GM12878 (cell line): ENCODE measurements at regions not wholly inside any gene's neighbourhood (a gene's known extent, or its start where the extent isn't known, plus 50 kb on each side); places are given as distances from the start of the nearest gene placed in this dataset.
"Not testable (repeated sequence)": the region's sequence is repeated elsewhere in the genome, so short reads cannot be mapped to it uniquely, and the experiment has no call there.

ENCODE experiments used
- BHLHE40 ChIP-seq, 2 experiments: fragments of 450-650 bp in 1 of 2; IDR thresholded peaks; 2 replicates each; pipeline ENCODE4 v1.6.1; 2011 to 2017; ENCODE audit warnings: low read depth in 2 of 2, borderline replicate concordance in 1 of 2, improper control_type of control experiment in 1 of 2, low read length in 1 of 2, mild to moderate bottlenecking in 1 of 2
- CBX5 ChIP-seq: sonication (generic); IDR thresholded peaks from 2 replicates; pipeline ENCODE4 v1.6.1; 2016; ENCODE audit warnings: low read depth, moderate library complexity, mild to moderate bottlenecking, inconsistent platforms
- EP300 ChIP-seq, 2 experiments: fragments of 150-350 bp in 1 of 2; IDR thresholded peaks; 2 replicates each; pipeline ENCODE4 v1.6.1; 2011 to 2012; ENCODE audit warnings: low read depth in 2 of 2, low read length in 2 of 2, borderline replicate concordance in 1 of 2, improper control_type of control experiment in 1 of 2, inconsistent platforms in 1 of 2; ENCODE audit not compliant: control insufficient read depth in 1 of 2
- PAX5 ChIP-seq: IDR thresholded peaks from 2 replicates; pipeline ENCODE4 v1.6.1; 2011; ENCODE audit warnings: low read depth, low read length, borderline replicate concordance
- SMC3 ChIP-seq: IDR thresholded peaks from 2 replicates; pipeline ENCODE4 v1.6.1; 2011; ENCODE audit warnings: low read length, improper control_type of control experiment, borderline replicate concordance
- TAF1 ChIP-seq: IDR thresholded peaks from 2 replicates; pipeline ENCODE4 v1.6.1; 2011; ENCODE audit warnings: mild to moderate bottlenecking, low read depth, low read length, borderline replicate concordance
- TF ChIP-seq, protein P1 (sequence below): IDR thresholded peaks from 2 replicates; pipeline ENCODE4 v1.6.1; 2011; ENCODE audit warnings: low read depth, mild to moderate bottlenecking, low read length, moderate library complexity, borderline replicate concordance; ENCODE audit errors: extremely low read depth
- TF ChIP-seq, protein P2 (sequence below): IDR thresholded peaks from 2 replicates; pipeline ENCODE4 v1.6.1; 2011; ENCODE audit warnings: borderline replicate concordance, low read depth, mild to moderate bottlenecking, moderate library complexity, mixed read lengths, low read length; ENCODE audit not compliant: insufficient read depth; ENCODE audit errors: extremely low read length
- TF ChIP-seq, protein P3 (sequence below): fragments of 450-650 bp; IDR thresholded peaks from 2 replicates; pipeline ENCODE4 v1.6.1; 2016; ENCODE audit warnings: mild to moderate bottlenecking, moderate library complexity, borderline replicate concordance

DNA sequence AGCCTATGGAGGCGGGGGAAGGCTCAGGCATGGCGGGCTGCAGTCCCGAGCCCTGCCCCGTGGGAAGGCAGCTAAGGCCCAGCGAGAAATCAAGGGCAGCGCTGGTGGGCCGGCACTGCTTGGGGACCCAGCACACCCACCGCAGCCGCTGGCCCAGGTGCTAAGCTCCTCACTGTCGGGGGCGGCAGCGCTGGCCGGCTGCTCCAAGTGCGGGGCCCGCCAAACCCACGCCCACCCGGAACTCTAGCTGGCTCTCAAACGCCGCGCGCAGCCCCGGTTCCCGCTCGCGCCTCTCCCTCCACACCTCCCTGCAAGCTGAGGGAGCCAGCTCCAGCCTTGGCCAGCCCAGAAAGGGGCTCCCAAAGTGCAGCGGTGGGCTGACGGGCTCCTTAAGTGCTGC is 174.0 kb downstream of the LY86 start:
- TF ChIP-seq, protein P1, sequence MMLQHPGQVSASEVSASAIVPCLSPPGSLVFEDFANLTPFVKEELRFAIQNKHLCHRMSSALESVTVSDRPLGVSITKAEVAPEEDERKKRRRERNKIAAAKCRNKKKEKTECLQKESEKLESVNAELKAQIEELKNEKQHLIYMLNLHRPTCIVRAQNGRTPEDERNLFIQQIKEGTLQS = not testable (repeated sequence)
- not testable (repeated sequence) for TF ChIP-seq BHLHE40 (IDR thresholded peaks at IDR 0.05; ENCODE audit: borderline replicate concordance in 1 of 2, low read depth in 2 of 2, low read length in 1 of 2); PAX5; CBX5; EP300 (IDR thresholded peaks at IDR 0.05; ENCODE audit: borderline replicate concordance in 1 of 2, control insufficient read depth in 1 of 2, low read depth in 2 of 2, low read length in 2 of 2); SMC3; TAF1
- TF ChIP-seq, protein P2, sequence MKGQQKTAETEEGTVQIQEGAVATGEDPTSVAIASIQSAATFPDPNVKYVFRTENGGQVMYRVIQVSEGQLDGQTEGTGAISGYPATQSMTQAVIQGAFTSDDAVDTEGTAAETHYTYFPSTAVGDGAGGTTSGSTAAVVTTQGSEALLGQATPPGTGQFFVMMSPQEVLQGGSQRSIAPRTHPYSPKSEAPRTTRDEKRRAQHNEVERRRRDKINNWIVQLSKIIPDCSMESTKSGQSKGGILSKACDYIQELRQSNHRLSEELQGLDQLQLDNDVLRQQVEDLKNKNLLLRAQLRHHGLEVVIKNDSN = not testable (repeated sequence)
- TF ChIP-seq, protein P3, sequence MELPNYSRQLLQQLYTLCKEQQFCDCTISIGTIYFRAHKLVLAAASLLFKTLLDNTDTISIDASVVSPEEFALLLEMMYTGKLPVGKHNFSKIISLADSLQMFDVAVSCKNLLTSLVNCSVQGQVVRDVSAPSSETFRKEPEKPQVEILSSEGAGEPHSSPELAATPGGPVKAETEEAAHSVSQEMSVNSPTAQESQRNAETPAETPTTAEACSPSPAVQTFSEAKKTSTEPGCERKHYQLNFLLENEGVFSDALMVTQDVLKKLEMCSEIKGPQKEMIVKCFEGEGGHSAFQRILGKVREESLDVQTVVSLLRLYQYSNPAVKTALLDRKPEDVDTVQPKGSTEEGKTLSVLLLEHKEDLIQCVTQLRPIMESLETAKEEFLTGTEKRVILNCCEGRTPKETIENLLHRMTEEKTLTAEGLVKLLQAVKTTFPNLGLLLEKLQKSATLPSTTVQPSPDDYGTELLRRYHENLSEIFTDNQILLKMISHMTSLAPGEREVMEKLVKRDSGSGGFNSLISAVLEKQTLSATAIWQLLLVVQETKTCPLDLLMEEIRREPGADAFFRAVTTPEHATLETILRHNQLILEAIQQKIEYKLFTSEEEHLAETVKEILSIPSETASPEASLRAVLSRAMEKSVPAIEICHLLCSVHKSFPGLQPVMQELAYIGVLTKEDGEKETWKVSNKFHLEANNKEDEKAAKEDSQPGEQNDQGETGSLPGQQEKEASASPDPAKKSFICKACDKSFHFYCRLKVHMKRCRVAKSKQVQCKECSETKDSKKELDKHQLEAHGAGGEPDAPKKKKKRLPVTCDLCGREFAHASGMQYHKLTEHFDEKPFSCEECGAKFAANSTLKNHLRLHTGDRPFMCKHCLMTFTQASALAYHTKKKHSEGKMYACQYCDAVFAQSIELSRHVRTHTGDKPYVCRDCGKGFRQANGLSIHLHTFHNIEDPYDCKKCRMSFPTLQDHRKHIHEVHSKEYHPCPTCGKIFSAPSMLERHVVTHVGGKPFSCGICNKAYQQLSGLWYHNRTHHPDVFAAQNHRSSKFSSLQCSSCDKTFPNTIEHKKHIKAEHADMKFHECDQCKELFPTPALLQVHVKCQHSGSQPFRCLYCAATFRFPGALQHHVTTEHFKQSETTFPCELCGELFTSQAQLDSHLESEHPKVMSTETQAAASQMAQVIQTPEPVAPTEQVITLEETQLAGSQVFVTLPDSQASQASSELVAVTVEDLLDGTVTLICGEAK = not testable (repeated sequence)
